Frontal cortex (tissue), 3 donors: ENCODE measurements at regions not wholly inside any gene's neighbourhood (a gene's known extent, or its start where the extent isn't known, plus 50 kb on each side); places are given as distances from the start of the nearest gene placed in this dataset.

Source experiments
- DNase-seq, 2 donors: peaks; one replicate each; pipeline ENCODE4 v3.0.0; 2012; ENCODE audit warnings: low spot score in 2 of 2
- FAIRE-seq: peaks from 2 replicates; lab custom pipeline; 2012; peaks lifted over from hg19 to GRCh38; lab: Jason Lieb, UNC
- donor health status: control.
- donor health status: control.
- donor health status: control.

DNA sequence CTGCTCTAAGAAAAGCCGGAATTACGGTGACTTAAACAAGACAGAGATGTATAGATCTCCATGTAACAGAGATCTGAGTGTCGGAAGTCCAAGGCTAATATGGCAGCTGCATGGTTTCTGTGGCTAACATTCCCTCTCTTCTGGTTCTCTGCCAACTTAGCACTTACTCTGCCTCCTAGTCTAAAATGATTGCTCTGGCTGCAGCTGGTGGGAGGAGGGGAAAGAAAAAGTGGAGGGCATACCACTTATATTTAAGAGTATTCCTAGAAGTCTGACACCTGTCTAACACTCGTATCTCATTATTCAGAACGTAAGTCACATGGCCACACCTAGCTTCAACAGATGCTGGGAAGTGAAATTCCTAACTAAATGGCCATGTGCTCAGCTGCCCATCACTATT lies 551.5 kb upstream of the TLE4 start:
- FAIRE-seq, result no peak
- no peak for DNase-seq

DNA sequence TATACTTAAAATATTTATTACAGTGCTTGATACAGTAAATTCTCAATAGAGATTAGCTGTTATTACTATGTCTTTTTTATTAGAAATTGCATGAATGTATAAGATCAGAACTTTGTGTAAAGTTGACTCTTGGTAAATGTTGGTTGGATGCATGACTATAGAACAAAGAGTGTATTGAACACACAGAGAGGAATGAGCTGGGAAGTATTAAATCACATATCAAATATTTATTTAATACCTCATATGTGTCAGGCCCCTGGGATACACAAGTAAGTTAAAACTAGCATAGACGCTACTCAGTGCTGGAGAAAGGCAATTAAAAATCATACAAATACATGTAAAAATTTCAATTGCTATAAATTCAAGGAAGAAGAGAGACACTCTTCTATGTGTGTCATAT lies 550.7 kb upstream of the TLE4 start:
- FAIRE-seq (no peak), DNase-seq (no peak)

DNA sequence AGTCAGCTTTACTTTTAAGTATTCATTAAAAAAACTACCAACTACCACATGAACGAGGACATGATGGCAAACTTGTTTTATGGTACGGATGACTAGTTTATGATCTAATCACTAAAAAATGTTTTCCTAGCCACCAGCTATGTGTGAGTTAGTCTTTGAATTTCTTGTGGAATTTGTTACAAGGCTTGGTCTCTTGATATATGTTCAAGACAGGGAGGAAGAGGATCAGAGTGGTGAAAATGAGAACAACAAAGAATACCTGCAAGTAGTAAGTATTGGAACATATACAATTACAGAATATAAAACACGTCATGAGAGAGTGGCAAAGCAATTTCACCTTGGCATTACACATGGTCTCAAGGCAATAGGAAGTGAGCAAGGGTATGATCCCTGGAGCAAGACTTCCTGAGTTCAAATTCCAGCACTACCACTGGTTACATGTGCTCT lies 548.6 kb upstream of the TLE4 start:
- DNase-seq (no peak), FAIRE-seq (no peak)

DNA sequence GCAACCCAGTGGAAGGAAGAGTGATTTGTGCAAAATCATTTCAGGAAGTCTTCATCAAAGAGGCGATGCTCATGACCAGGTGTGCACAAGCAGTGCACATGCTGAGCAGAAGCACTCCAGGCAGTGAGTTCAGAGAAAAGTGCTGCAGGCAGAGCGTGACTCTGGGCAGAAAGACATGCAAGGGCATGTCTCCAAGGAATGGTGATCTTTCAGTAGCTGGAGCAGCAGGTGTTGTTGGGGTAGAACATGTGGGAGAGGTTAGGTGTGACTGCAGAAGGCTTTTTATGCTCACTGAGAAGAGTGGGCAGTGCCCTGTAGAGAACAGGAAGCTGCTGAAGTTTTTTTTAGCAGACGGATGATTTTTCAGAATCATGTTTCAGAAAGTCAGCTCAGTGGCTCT lies 545.4 kb upstream of the TLE4 start:
- no peak for DNase-seq
- no peak for FAIRE-seq

DNA sequence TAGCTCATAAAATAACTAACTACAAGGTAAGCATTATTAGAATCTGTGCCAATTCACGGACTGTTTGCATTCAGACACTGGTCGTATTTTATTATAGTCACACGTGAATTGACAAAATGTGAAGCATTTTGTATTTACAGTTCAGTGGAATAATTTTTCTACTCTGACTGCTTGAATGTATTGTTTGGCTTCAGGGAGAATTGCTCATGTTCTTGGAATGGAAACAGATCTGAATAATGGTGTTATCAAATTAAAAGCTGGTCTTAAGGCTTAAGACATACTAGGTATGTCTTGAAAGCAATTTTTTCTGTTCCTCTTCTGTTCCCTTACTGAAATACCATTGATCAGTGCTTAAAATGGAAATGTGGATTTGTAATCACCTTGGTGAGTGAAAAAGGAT lies 543.7 kb upstream of the TLE4 start:
- FAIRE-seq, result no peak
- DNase-seq, result no peak

DNA sequence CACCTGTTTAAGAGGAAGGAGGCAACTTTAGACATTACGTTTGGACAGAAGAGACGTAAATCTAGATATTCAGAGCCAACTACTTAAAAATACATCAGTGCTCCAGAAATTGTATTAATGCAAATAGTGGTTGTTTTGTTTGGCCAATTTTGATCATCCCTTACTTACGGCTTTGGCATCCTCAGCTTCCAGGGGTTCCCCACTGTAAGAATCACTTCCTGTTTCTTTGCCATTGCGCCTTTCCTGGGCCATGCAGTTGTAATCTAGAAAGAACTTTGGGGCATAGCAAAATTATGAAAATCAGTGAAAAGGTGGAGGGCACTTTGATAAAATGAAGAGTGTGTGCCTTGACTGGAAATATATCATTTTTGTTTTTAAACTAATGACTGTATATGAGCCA lies 537.2 kb upstream of the TLE4 start:
- FAIRE-seq (no peak), DNase-seq (no peak)

DNA sequence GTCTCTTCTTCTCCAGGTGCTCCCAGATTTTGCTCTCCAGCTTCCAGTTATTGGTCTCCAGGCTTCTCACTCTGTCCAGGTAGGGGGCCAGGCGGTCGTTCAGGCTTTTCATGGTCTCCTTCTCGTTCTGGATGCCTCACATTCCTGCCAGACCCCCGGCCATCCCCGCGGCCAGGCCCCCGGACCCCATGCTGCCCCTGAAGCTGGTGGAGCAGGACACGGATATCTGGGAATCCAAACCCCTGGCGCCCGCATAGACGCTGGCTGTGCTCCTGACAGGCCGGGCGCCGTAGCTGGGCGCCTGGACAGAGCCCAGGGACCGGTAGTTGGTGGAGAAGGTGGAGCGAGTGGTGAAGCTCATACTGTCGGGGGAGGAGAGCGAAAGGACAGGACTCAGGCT lies 534.4 kb upstream of the TLE4 start:
- no peak for FAIRE-seq

DNA sequence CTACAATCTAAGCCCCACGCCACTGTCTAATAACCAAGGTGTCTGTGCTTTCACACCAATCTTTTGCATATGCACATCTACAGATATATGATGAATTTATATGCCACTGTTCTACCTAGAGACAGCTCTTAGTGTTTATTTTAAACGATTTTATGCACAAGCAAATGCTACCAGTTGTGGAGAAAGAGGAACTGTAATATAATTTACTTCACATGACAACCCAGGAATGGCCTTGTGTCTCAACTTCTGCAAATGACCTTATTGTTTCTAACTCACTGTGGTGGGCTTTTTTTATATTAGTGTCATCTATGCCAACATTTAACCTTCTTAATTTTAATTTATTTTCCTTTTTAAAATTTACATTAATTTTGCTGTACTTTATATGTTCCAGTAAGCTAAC lies 531.1 kb upstream of the TLE4 start:
- DNase-seq (no peak), FAIRE-seq (no peak)

More for the DNA sequence above, 534.4 kb upstream of the TLE4 start:
- no peak for DNase-seq

DNA sequence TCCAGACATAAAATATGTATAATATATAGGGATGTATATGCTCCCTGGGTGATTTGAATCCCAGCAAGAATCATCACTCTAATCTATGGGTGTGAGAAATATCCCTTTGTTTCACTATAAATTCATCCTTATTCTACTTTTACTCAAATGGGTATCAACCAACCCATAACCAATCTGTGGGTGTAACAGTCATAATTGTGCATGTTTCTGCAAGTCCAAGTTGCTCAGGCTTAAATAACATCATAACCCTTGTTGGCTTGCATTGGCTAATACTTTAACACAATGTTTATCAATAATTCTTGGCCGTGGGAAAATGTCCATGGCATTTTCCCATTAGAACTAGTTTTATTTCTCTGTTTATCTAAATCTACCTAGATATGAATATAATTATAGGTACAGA lies 530.5 kb upstream of the TLE4 start:
- DNase-seq (no peak), FAIRE-seq (no peak)

DNA sequence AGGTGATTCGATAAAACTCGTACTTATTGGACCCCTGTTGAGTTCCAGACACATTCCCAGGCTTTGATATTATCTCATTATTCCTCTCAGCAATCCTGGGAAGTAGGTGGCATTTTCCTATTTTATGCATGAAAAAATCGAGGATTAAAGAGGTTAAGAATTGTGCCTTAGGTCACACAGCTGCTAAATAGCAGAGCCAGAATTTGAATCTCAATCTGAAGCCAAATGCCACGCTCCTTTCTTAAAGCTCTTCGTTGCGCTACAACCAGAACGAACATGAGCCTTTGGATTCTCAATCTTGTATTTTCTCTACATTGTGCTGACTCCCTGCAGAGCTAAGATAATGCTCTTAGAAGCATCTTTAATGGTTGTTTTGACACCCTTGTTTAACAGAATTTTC lies 527.8 kb upstream of the TLE4 start:
- FAIRE-seq (no peak), DNase-seq (no peak)

DNA sequence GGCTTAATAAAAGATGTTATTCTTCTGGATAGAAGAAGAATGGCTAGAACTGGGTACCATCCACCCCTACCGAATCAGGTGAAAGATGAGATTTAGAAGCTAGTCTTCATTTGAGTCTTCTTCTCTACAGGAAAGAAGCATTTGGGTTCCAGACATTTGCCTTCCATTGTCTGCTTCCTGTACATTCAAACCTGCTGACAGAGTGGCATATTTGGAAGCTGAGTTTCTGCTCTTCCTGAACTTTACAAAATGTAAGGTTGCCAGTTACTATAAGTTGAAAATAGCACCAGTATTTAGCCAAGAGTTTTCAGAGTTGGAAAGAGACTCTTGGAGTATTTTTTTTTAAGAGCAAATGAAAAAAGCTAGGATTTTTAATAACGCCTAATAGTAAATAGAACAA lies 525.4 kb upstream of the TLE4 start:
- FAIRE-seq (no peak), DNase-seq (no peak)

DNA sequence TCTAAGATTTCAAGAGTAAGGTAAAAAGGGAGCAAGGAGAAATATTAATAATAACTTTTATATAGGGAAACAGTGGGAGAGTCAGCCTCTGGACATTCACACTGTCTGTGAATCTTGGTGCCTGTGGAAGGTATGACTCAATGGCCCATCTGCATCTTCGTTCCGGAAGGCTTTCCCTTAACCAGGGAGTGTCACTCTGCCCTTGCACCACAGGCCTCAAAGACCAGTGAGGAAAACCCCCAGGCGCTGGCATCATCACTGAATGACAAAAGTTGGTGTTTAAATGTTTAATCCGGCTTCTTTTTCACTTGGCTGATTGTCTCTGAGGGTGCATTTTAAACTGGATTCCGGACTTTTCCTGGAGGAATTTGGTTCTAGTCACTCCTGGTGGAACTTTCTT lies 522.4 kb upstream of the TLE4 start:
- FAIRE-seq (no peak), DNase-seq (no peak)

DNA sequence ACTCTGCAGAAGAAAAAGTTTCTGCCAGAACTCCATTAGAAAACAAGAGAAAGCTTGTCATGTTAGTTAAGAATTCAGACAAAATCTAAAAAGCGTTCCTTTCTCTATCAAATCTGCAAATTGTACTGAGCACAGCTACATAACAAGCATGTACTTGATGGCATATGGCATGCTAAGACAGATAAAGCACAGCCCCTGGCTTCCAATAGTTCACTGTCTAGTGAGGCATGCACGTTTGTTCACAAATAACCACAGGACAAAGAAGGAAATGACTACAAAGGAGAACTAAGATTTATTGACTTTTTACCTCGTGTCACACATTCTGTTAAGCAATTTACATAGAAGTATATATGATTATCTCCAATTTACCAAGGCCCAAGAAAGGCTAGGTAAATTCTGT lies 518.2 kb upstream of the TLE4 start:
- DNase-seq (no peak), FAIRE-seq (no peak)

DNA sequence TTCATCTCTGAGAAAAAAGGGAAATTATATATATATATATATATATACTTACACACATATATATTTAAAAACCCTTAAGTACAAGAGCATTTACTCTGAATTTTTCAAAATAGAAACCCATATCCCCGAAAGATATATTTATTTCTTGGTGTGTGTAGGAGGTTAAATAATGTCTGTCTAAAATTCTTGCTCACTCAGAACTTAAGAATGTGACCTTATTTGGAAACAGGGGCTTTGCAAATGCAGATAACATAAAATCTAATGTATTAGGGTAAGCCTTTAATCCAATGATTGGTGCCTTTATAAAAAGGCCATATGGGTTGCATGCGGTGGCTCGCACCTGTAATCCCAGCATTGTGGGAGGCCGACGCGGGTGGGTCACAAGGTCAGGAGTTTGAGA lies 517.3 kb upstream of the TLE4 start:
- FAIRE-seq (no peak), DNase-seq (no peak)

DNA sequence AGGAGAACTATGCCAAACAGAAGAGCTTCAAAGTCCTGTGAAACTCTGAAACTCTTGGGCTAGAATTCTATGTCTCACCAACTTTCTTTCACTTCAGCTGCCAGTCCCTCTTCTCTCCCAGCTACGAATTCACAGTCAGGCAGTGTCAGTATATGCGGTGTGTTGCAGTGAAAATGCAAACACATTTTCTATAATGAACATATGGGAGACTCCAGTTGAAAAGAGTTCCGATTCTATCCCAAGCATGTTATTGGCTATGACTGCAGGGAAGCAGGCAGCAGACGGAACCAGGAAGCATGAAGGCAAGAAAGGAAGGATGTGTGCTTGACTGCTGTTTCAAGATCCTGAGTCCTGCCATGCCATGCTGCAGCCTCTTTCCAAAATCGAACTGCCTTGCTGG lies 515.7 kb upstream of the TLE4 start:
- DNase-seq, result no peak
- FAIRE-seq, result no peak

DNA sequence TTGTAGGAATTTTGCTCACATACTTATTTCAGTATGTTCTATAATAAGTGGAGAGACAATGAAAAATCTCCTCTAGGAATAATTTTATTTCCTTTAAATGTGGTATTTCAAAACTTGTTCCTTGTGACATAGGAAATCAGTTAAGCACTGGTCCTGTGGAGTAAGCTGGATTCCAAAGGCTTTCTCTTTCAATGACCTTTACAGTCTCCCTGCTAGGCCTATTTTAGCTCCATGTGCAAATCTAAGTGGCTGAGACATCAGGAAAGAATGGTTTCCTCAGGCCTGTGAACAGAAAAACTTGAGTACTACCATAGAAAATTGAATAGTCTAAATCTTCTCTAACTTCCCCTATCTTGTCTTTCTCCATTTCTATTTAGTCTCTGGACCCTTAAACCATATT lies 514.2 kb upstream of the TLE4 start:
- FAIRE-seq (no peak), DNase-seq (no peak)

DNA sequence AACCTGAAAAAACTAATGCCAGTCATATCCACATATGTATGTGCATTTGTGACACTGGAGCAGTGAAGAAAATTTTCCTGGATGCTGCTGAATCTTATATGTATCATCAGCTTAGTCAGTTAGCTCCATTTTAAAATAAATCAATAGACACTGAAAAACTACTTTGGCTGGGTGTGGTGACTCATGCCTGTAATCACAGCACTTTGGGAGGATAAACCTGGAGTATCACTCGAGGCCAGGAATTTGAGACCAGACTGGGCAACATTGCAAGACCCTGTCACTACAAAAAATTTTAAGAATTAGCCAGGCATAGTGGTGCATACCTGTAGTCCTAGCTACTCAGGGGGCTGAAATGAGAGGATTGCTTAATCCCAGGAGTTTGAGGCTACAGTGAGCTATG lies 511.0 kb upstream of the TLE4 start:
- DNase-seq, result no peak
- FAIRE-seq, result no peak

DNA sequence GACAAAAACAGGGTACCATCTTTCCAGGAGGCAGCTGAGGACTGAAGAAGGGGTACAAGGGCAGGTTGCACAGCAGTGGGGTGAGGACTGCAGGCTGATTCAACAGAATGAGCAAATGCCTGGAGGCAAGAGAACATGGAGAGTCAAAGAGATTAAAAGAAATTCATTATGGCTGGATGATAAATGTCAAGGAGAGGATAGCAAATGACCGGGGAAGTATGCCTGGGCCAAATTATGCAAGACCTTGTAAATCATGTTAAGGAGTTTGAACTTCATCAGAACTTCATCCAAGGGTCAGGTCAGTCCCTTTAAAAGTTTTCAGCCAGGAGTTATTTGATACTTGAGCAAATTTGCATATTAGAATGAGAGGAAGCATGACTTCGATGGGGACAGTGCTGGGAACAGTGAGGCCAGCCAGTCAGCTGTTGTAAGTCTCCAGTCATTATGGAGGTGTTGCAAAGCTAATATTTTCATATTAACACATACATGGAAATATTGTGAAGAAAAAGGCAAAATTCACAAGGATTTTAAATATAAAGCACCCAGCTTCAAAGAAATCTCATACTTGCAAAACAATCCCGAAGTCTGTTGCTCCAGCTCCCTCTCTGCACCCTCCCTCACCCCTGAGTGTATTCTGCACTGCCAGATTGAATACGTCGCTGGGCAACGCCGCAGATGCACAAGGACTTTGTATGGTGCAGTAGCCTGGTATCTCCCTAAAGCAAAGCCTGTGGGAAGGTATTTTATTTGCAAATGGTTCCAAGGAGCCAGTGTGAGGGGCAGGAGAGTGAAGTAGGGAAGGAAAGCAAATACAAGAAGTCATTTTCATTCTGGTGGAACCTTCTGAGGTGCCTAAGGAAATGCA lies 509.8 kb upstream of the TLE4 start:
- DNase-seq (no peak), FAIRE-seq (no peak)

DNA sequence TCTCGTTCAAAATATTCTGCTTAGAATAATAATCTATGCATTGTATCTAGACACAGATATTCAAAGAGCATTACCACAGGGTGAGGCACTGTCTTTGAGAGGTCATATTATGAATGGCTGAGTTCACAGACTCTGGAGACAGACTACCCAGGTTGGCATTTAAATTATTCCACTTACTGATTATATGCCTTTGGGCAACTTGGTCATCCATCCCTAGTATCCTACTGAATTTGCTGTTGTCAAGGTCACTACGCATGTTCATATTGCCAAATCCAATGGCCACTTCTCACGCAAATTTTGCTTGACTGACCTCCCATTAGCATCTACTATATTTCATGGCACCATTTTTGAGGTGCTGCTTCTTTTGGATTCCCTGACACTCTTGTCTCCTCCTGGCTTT lies 498.6 kb upstream of the TLE4 start:
- DNase-seq, result no peak
- no peak for FAIRE-seq

DNA sequence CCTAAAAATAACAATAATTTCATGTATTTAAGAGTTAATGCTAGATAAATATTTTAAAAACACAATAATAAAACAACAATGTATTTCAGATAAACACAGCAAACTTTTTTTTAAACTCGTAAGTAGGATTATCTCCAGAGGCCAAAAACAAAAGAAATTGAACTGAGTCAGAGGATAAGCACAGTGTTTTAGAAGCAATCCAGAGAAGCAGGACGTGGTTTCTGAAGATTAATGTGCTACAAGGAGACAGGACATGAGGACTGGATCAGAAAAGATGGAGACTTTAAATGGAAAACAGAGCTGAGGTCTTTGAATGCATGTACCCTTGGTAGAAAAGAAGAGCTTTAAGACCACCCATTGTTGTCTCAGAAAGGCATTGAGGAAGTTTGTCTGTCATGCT lies 491.2 kb upstream of the TLE4 start:
- no peak for FAIRE-seq

DNA sequence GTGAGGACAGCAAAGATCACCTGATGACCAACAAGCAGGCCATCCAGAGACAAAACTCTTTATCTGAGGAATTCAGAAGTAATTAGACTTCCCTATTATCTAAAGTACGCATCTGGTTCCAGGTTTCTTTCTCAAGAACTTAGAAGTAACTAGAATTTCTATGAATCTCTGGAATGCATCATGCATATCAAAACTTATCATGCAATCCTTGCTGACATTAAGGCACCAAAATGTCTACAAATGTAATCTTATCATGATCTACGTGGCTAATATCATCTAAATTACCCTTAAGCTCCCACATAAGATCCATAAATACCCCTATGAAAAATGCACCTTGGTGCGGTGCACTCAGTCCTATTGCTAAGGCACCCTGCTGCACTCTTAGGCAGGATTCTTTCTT lies 488.1 kb upstream of the TLE4 start:
- no peak for FAIRE-seq
- DNase-seq, result no peak

More for the DNA sequence above, 491.2 kb upstream of the TLE4 start:
- no peak for DNase-seq

DNA sequence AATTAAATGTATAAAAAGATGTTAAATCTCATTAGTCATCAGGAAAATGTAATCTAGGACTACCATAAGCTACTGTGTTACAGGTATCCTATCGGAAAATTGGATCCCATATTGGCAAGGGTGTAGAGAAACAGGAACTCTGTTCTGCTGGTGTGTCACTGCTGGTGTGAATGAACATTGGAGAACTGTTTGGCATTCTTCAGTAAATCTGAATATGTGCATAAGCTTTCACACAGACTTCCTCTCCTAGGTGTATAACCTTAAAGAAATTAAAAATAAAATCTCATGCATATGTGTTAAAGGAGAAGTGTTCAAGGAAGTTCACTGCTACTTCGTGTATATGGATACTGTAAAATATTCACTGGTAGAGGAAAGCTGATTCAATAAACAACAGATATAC lies 484.6 kb upstream of the TLE4 start:
- no peak for FAIRE-seq
- no peak for DNase-seq
